ENCODE measurements at regions not wholly inside any gene's neighbourhood (a gene's known extent, or its start where the extent isn't known, plus 50 kb on each side); places are given as distances from the start of the nearest gene placed in this dataset.

DNA sequence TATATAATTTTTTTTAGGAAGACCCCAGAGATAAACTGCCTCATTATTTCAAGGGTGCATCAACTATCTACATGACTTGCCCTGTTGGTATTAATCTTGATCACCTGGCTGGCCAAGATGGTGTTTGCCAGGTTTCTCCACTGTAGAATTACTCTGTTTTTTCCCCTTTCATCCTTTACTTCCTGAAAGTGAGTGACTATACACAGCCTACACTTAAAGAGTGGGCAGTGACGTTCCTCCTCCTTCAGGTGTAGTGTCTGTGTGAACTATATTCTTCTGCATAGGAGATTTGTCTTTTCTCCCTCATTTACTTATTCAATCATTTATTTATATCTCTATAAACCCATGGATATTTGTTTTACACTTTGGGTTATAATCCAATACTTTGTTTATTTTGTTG, 246.7 kb downstream of the IRF8 start:
- intact Hi-C loops (cut with micrococcal nuclease): no loop called here
- no peaks in the 10 kb centered on the region for H3K36me3 ChIP-seq (replicated peaks in 1 of 2; ENCODE audit: control insufficient read depth in 1 of 2, insufficient read depth in 2 of 2, low read length in 2 of 2)
- no peaks in the 10 kb centered on the region for H3K36me3 Mint-ChIP-seq

DNA sequence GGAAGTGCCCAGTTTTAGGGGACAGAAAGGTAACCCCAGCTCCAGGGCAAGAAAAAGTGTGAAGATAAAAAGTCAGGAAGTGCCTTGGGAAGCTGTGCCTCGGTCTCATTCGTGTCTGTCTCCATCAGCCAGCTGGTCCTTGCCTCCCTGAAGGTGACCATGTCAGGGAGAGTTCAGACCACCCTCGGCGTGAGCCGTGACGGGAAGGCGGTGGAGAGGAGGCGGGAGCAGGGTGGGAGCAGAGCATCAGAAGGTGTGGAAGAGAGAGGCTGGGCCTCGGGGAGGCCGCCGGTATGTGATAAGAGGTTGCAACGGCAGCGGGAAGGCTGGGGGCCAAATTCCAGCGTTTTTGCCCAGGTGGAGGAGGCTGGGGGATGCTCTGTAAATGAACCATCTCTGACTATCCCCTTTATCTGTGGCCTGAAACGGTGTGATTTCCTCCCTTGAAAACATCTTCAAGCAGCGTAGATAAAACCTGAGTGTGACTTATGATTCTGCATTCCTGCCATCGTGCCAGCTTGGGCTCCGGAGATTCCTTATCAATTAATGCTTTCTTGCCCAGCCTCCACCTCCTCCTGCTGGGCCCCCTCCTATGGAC, 251.8 kb downstream of the IRF8 start:
- Histone ChIP-seq H3K9me3 (replicated peaks in 1 of 2; ENCODE audit: control insufficient read depth in 1 of 2, insufficient read depth in 1 of 2, low read length in 2 of 2) (no peaks in the 10 kb centered on the region), H3K9ac (ENCODE audit: insufficient read depth, low read length, poor library complexity, severe bottlenecking) (no peak overlapping the region), H2AFZ (ENCODE audit: insufficient read depth, low read depth, low read length, poor library complexity, severe bottlenecking) (no peak overlapping the region), H3K4me1 (ENCODE audit: control insufficient read depth in 1 of 2, insufficient read depth in 2 of 2, low read length in 2 of 2) (no peaks in the 10 kb centered on the region), H3K36me3 (replicated peaks in 1 of 2; ENCODE audit: control insufficient read depth in 1 of 2, insufficient read depth in 2 of 2, low read length in 2 of 2) (no peaks in the 10 kb centered on the region), H3K27ac (ENCODE audit: low read depth in 1 of 2, low read length in 2 of 2) (no peak overlapping the region), H3K4me2 (replicated peaks; ENCODE audit: extremely low read depth, low read length, poor library complexity, severe bottlenecking) (no peak overlapping the region), H4K20me1 (ENCODE audit: insufficient read depth, low read length) (no peaks in the 10 kb centered on the region), H3K27me3 (ENCODE audit: control insufficient read depth in 2 of 2, insufficient read depth in 2 of 2, low read length in 2 of 2) (no peaks in the 10 kb centered on the region), H3K79me2 (ENCODE audit: insufficient read depth, low read length) (no peaks in the 10 kb centered on the region), H3K4me3 (replicated peaks in 1 of 3; ENCODE audit: low read depth in 2 of 3, low read length in 3 of 3) (no peak overlapping the region)
- H3K27me3 Mint-ChIP-seq (ENCODE audit: low read depth in 3 of 3): peaks cover 9 to 22% (median 12%) of the 10 kb centered on the region in 3 donors
- DNase-seq: no peak
- H3K4me3 Mint-ChIP-seq: no peak overlapping the region
- intact Hi-C loops (cut with micrococcal nuclease): no loop called here
- peaks cover 0 to 3% (median 1%) of the 10 kb centered on the region in 7 donors for H3K9me3 Mint-ChIP-seq
- no peaks in the 10 kb centered on the region for H3K4me1 Mint-ChIP-seq
- H3K27ac Mint-ChIP-seq: no peak overlapping the region
- no peaks in the 10 kb centered on the region for H3K36me3 Mint-ChIP-seq
- no peak for TF ChIP-seq CTCF (IDR thresholded peaks at IDR 0.05)
- WGBS (ENCODE audit: insufficient coverage): 89% methylated on average over 16 of the region's 18 CpGs

More for the DNA sequence above, 246.7 kb downstream of the IRF8 start:
- Histone ChIP-seq H3K4me3 (replicated peaks in 1 of 3; ENCODE audit: low read depth in 2 of 3, low read length in 3 of 3) (no peak overlapping the region), H2AFZ (ENCODE audit: insufficient read depth, low read depth, low read length, poor library complexity, severe bottlenecking) (no peak overlapping the region), H3K9ac (ENCODE audit: insufficient read depth, low read length, poor library complexity, severe bottlenecking) (no peak overlapping the region), H3K4me1 (ENCODE audit: control insufficient read depth in 1 of 2, insufficient read depth in 2 of 2, low read length in 2 of 2) (no peaks in the 10 kb centered on the region), H3K9me3 (replicated peaks in 1 of 2; ENCODE audit: control insufficient read depth in 1 of 2, insufficient read depth in 1 of 2, low read length in 2 of 2) (no peaks in the 10 kb centered on the region), H3K79me2 (ENCODE audit: insufficient read depth, low read length) (no peaks in the 10 kb centered on the region), H3K27ac (ENCODE audit: low read depth in 1 of 2, low read length in 2 of 2) (no peak overlapping the region), H3K27me3 (ENCODE audit: control insufficient read depth in 2 of 2, insufficient read depth in 2 of 2, low read length in 2 of 2) (no peaks in the 10 kb centered on the region), H3K4me2 (replicated peaks; ENCODE audit: extremely low read depth, low read length, poor library complexity, severe bottlenecking) (no peak overlapping the region), H4K20me1 (ENCODE audit: insufficient read depth, low read length) (no peaks in the 10 kb centered on the region)
- H3K27ac Mint-ChIP-seq: no peak overlapping the region
- no peak for DNase-seq
- peaks cover 1 to 15% (median 4%) of the 10 kb centered on the region in 3 donors for H3K27me3 Mint-ChIP-seq (ENCODE audit: low read depth in 3 of 3)
- H3K4me3 Mint-ChIP-seq: no peak overlapping the region
- no peak for TF ChIP-seq CTCF (IDR thresholded peaks at IDR 0.05)
- H3K4me1 Mint-ChIP-seq: no peaks in the 10 kb centered on the region
- WGBS (ENCODE audit: insufficient coverage): no CpG with 5 or more reads among the region's 1 CpG
- H3K9me3 Mint-ChIP-seq: no peaks in the 10 kb centered on the region
